Gastrocnemius medialis (tissue), 4 donors: ENCODE measurements at regions not wholly inside any gene's neighbourhood (a gene's known extent, or its start where the extent isn't known, plus 50 kb on each side); places are given as distances from the start of the nearest gene placed in this dataset.

Experiments
- CTCF ChIP-seq, 5 experiments: fragments of 450-650 bp in 3 of 5; fragments of 200-600 bp in 2 of 5; sonication (generic) in 2 of 5; IDR thresholded peaks in 4 of 5; conservative IDR thresholded peaks in 1 of 5; 1 replicate in 4 of 5; 2 replicates in 1 of 5; pipeline ENCODE4 v1.5.1; 2016 to 2019; ENCODE audit warnings: antibody characterized with exemption in 5 of 5, mild to moderate bottlenecking in 3 of 5, moderate library complexity in 3 of 5
- POLR2A ChIP-seq, 2 donors: fragments of 450-650 bp; IDR thresholded peaks; one replicate each; pipeline ENCODE4 v1.6.1; 2017; ENCODE audit warnings: antibody characterized with exemption in 2 of 2, mild to moderate bottlenecking in 2 of 2, moderate library complexity in 2 of 2

GRCh38 chr17:79396696-79397095 lies 214.2 kb downstream of the RBFOX3 start:
- no peak for TF ChIP-seq POLR2A (IDR thresholded peaks at IDR 0.05)
- TF ChIP-seq CTCF (IDR thresholded peaks at IDR 0.05 in 4 of 5, conservative IDR thresholded peaks at IDR 0.05 in 1 of 5), result no peak
